HG03060 (cell line): ENCODE measurements at regions not wholly inside any gene's neighbourhood (a gene's known extent, or its start where the extent isn't known, plus 50 kb on each side); places are given as distances from the start of the nearest gene placed in this dataset.
A peak's percentile ranks its signal among the peaks of the same experiment; 100 is the strongest.

ENCODE experiments used
- ATAC-seq: cut with Tn5 transposase; IDR thresholded peaks from one replicate; pipeline ENCODE4 v1.9.1; 2021; ENCODE audit warnings: low read depth, moderate number of reproducible peaks; ENCODE audit not compliant: unreplicated experiment

DNA sequence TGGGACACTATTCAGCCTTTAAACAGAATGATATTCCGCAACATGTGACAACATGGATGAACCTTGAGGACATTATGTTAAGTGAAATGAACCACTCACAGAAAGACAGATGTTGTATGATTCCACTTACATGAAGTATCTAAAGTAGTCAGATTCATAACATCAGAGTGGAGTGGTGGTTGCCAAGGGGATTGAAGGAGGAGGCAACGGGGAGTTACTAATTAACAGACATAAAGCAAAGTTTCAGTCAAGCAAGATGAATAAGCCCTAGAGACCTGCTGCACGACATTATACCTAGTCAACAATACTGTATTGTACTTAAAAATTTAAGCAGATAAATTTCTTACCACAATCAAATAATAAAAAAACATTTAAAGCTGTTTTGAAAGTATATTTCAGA, 105.0 kb upstream of the NR0B1 start:
- peak; percentile 88 for ATAC-seq

DNA sequence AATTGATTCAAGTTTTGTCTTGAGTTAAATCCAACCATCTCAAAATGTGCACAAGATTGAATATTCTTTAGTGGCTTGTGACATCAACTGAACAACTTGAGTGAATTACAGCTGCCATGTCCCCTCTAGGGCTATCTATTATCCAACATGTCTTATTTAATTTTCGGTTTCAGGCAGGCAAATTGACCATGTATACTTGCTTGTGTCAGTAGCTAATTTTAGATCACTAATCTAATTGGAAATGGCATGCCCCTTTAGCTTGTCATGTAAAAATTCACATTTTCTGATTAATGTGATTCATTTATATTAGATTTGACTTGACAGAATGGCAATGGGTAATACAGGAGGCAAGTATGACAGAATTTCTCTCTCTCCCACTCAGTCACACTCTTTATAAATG, 93.2 kb upstream of the NR0B1 start:
- ATAC-seq: no peak

DNA sequence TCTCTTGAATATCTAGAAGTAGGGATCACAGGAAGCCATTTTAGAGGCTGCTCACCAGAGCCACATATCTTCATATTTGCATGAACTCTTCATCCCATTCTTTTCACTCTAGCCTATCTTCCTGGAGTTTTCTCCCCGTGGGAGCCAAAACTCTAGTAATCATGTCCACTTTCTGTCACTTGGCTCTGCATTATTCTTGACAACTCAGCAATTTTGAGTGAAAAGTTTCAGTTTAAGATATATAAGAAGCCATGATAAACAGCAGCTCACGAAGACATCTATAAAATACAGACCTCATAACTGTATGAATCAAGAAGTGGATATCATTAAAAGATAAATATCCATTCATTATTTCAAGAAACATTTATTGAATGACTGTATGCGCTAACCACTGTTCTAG, 79.1 kb upstream of the NR0B1 start:
- no peak for ATAC-seq

DNA sequence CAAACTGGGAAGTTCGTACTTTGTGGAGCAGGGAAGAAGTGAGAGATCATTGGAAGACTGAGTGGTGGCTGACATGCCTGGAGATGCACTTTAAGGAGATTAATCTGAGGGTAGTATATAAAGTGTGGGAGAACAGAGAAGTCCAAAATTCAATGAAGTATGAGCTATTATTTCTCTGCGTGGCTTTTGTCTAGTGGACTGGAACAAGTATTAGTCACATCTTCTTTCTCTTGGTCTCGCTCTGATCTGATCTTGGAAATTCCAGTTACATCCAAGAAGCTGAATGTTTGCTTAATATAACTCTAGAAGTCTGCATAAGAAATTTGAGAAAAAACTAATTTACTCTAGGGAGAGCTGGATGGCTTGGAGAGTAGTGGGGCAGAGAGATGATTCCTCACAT, 64.8 kb upstream of the NR0B1 start:
- ATAC-seq: no peak

DNA sequence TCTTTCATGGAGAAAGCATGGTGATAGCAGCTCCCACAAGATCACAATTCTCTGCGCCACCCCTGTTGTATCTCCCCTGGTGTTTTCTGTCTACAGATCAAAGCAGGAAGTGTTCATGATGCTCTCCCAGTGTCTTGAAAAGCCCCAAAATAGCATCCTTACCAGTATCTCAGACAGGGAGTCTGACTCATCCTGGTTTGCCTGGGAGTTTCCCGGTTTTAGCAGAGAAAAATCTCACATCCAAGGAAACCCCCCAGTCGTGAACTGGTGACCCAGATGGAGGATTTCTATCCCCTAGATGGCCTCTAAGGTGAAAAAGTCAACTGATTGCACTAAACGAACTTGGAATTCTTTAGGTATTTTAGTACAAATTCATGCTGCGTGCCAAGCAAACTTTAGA, 64.3 kb upstream of the NR0B1 start:
- no peak for ATAC-seq

DNA sequence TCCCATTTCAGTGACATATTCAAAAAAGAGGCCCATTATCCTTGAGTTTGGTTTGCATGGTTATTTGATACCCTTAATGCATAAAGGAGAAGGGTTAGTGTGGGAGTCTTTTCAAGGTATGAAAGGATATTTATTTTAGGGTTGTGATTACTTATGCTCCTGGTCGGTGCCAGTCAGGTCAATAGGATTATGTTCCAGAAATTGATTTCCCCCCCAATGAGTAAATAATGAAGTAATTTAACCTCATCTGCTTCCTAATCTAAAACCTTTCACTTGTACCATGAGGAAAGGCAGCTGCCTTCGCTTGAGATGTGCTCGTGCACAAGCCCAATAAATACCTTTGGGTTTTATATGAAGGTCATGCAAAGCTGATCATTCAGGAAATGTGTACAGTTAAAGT, 55.0 kb upstream of the NR0B1 start:
- ATAC-seq: no peak
